NB4 (cell line): ENCODE measurements at regions not wholly inside any gene's neighbourhood (a gene's known extent, or its start where the extent isn't known, plus 50 kb on each side); places are given as distances from the start of the nearest gene placed in this dataset.

Experiments
- CTCF ChIP-seq: IDR thresholded peaks from one replicate; pipeline ENCODE4 v1.5.1; 2012; ENCODE audit warnings: low read depth, low read length
- POLR2A ChIP-seq: IDR thresholded peaks from 2 replicates; pipeline ENCODE4 v1.6.1; 2011; ENCODE audit warnings: mild to moderate bottlenecking; ENCODE audit not compliant: insufficient read length; ENCODE audit errors: extremely low read depth
- TF ChIP-seq, protein P1 (sequence below): IDR thresholded peaks from 2 replicates; pipeline ENCODE4 v1.6.1; 2011; ENCODE audit warnings: low read depth, low read length

- TF ChIP-seq CTCF (no peak), POLR2A (no peak)
- TF ChIP-seq, protein P1, sequence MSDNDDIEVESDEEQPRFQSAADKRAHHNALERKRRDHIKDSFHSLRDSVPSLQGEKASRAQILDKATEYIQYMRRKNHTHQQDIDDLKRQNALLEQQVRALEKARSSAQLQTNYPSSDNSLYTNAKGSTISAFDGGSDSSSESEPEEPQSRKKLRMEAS: no peak
Measured at GRCh38 chr10:130234171-130234965, 98.2 kb downstream of the GLRX3 start.
